WTC11 (cell line): ENCODE measurements at regions not wholly inside any gene's neighbourhood (a gene's known extent, or its start where the extent isn't known, plus 50 kb on each side); places are given as distances from the start of the nearest gene placed in this dataset.
"Not testable (repeated sequence)": the region's sequence is repeated elsewhere in the genome, so short reads cannot be mapped to it uniquely, and the experiment has no call there.

Experiments
- ATAC-seq: fragments of 200-7000 bp; cut with Tn5 transposase; 2 replicates; pipeline ENCODE4 v1.10.0; 2021; ENCODE audit warnings: mild to moderate bottlenecking, moderate library complexity
- CTCF ChIA-PET: fragments of 300-600 bp; sonication (Branson Sonifier 250); formaldehyde crosslinking; loops from one replicate; lab custom pipeline; 2021; ENCODE audit warnings: antibody characterized with exemption; lab: Charles Lee
- POLR2A ChIA-PET: fragments of 350-600 bp; sonication (Branson Sonifier 250); formaldehyde crosslinking; loops from one replicate; lab custom pipeline; 2021; ENCODE audit warnings: antibody characterized with exemption; lab: Charles Lee
- DNase-seq: peaks from one replicate; pipeline ENCODE4 v3.0.0; 2021; ENCODE audit warnings: low spot score
- H3K27ac Mint-ChIP-seq: 2 replicates; pipeline ENCODE4 v1.8.0; 2021; ENCODE audit warnings: mixed read lengths
- H3K27me3 Mint-ChIP-seq: 2 replicates; pipeline ENCODE4 v1.8.0; 2021; ENCODE audit warnings: low read depth, mild to moderate bottlenecking, moderate library complexity, mixed read lengths
- H3K36me3 Mint-ChIP-seq: 2 replicates; pipeline ENCODE4 v1.8.0; 2021; ENCODE audit warnings: mixed read lengths
- H3K4me1 Mint-ChIP-seq: 2 replicates; pipeline ENCODE4 v1.8.0; 2022; ENCODE audit warnings: mixed read lengths
- H3K4me3 Mint-ChIP-seq: 2 replicates; pipeline ENCODE4 v1.8.0; 2021; ENCODE audit warnings: mild to moderate bottlenecking, moderate library complexity, mixed read lengths
- H3K9me3 Mint-ChIP-seq: 2 replicates; pipeline ENCODE4 v1.8.0; 2021; ENCODE audit warnings: mixed read lengths
- ESRRA ChIP-seq: sonication (generic); formaldehyde crosslinking; IDR thresholded peaks from 2 replicates; pipeline ENCODE4 v1.8.1; 2022; ENCODE audit warnings: mild to moderate bottlenecking, missing genetic modification reagents, borderline replicate concordance
- ETV6 ChIP-seq: sonication (generic); formaldehyde crosslinking; IDR thresholded peaks from 2 replicates; pipeline ENCODE4 v1.8.1; 2022; ENCODE audit warnings: mild to moderate bottlenecking, missing genetic modification reagents
- FOXP1 ChIP-seq: sonication (generic); formaldehyde crosslinking; IDR thresholded peaks from 2 replicates; pipeline ENCODE4 v1.8.0; 2022; ENCODE audit warnings: missing genetic modification reagents, mild to moderate bottlenecking, moderate library complexity, borderline replicate concordance
- NFYB ChIP-seq: sonication (generic); formaldehyde crosslinking; conservative IDR thresholded peaks from 2 replicates; pipeline ENCODE4 v1.8.0; 2022; ENCODE audit warnings: low read depth, missing genetic modification reagents
- NR1H2 ChIP-seq: sonication (generic); formaldehyde crosslinking; IDR thresholded peaks from 2 replicates; pipeline ENCODE4 v1.9.0; 2021; ENCODE audit warnings: mild to moderate bottlenecking, moderate library complexity, missing genetic modification reagents
- NR2C2 ChIP-seq: sonication (generic); formaldehyde crosslinking; IDR thresholded peaks from 2 replicates; pipeline ENCODE4 v1.8.0; 2022; ENCODE audit warnings: mild to moderate bottlenecking, missing genetic modification reagents
- PREB ChIP-seq: sonication (generic); formaldehyde crosslinking; IDR thresholded peaks from 2 replicates; pipeline ENCODE4 v1.8.1; 2022; ENCODE audit warnings: mild to moderate bottlenecking, missing genetic modification reagents, moderate library complexity, borderline replicate concordance
- RORB ChIP-seq: fragments of 250-450 bp; sonication (Bioruptor Pico); IDR thresholded peaks from 2 replicates; pipeline ENCODE4 v1.9.0; 2021; ENCODE audit warnings: mild to moderate bottlenecking
- TEAD1 ChIP-seq: sonication (generic); formaldehyde crosslinking; IDR thresholded peaks from 2 replicates; pipeline ENCODE4 v1.8.0; 2022; ENCODE audit warnings: mild to moderate bottlenecking, missing genetic modification reagents
- TEAD4 ChIP-seq: sonication (generic); formaldehyde crosslinking; IDR thresholded peaks from 2 replicates; pipeline ENCODE4 v1.8.0; 2022; ENCODE audit warnings: mild to moderate bottlenecking, missing genetic modification reagents
- ZNF232 ChIP-seq: sonication (generic); formaldehyde crosslinking; IDR thresholded peaks from 2 replicates; pipeline ENCODE4 v1.8.0; 2022; ENCODE audit warnings: mild to moderate bottlenecking, missing genetic modification reagents
- ZNF263 ChIP-seq: sonication (generic); formaldehyde crosslinking; IDR thresholded peaks from 2 replicates; pipeline ENCODE4 v1.8.1; 2022; ENCODE audit warnings: low read depth, mild to moderate bottlenecking, moderate library complexity, missing genetic modification reagents
- ZNF281 ChIP-seq: sonication (generic); formaldehyde crosslinking; IDR thresholded peaks from 2 replicates; pipeline ENCODE4 v1.8.0; 2023; ENCODE audit warnings: mild to moderate bottlenecking, missing genetic modification reagents
- ZSCAN18 ChIP-seq: fragments of 250-450 bp; sonication (Bioruptor Pico); IDR thresholded peaks from 2 replicates; pipeline ENCODE4 v2.1.2; 2022; ENCODE audit warnings: mild to moderate bottlenecking, moderate library complexity
- TF ChIP-seq, protein P1 (sequence below): sonication (generic); formaldehyde crosslinking; IDR thresholded peaks from 2 replicates; pipeline ENCODE4 v1.8.1; 2023; ENCODE audit warnings: mild to moderate bottlenecking, missing genetic modification reagents
- TF ChIP-seq, protein P2 (sequence below): sonication (generic); formaldehyde crosslinking; IDR thresholded peaks from 2 replicates; pipeline ENCODE4 v1.8.0; 2022; ENCODE audit warnings: mild to moderate bottlenecking, missing genetic modification reagents
- TF ChIP-seq, protein P3 (sequence below): sonication (generic); formaldehyde crosslinking; IDR thresholded peaks from 2 replicates; pipeline ENCODE4 v1.8.0; 2022; ENCODE audit warnings: mild to moderate bottlenecking, missing genetic modification reagents

GRCh38 chr18:42381236-42381635, 426.2 kb downstream of the PIK3C3 start:
- H3K27ac Mint-ChIP-seq, H3K4me1 Mint-ChIP-seq, H3K36me3 Mint-ChIP-seq, ATAC-seq, POLR2A ChIA-PET, H3K27me3 Mint-ChIP-seq, CTCF ChIA-PET, H3K4me3 Mint-ChIP-seq, DNase-seq: not testable (repeated sequence)
- TF ChIP-seq ZNF281 (CRISPR knock-in tag), result 0 out of 2 replicates have a peak, but pooled peaks have one; percentile 22
- H3K9me3 Mint-ChIP-seq, result peaks cover 25% of the 10 kb centered on the region

GRCh38 chr18:42392416-42392815, 437.4 kb downstream of the PIK3C3 start:
- no peak overlapping the region for H3K4me3 Mint-ChIP-seq
- CTCF ChIA-PET, result no interaction called here
- no peak for ATAC-seq
- POLR2A ChIA-PET, result no interaction called here
- DNase-seq, result no peak
- no peak overlapping the region for H3K27ac Mint-ChIP-seq
- H3K4me1 Mint-ChIP-seq, result no peaks in the 10 kb centered on the region
- H3K27me3 Mint-ChIP-seq, result peaks cover 7% of the 10 kb centered on the region; the same call in 1 of the 2 replicates
- peaks cover 13% of the 10 kb centered on the region for H3K9me3 Mint-ChIP-seq
- TF ChIP-seq NFYB (CRISPR knock-in tag) (no peak), NR2C2 (no peak), NR1H2 (no peak), ZNF263 (no peak), ESRRA (CRISPR knock-in tag) (no peak), ZNF232 (CRISPR knock-in tag) (no peak), ZSCAN18 (no peak), TEAD1 (no peak), TEAD4 (CRISPR knock-in tag) (no peak), FOXP1 (CRISPR knock-in tag) (no peak), ETV6 (CRISPR knock-in tag) (no peak), PREB (CRISPR knock-in tag) (no peak), RORB (no peak)
- TF ChIP-seq, protein P1, sequence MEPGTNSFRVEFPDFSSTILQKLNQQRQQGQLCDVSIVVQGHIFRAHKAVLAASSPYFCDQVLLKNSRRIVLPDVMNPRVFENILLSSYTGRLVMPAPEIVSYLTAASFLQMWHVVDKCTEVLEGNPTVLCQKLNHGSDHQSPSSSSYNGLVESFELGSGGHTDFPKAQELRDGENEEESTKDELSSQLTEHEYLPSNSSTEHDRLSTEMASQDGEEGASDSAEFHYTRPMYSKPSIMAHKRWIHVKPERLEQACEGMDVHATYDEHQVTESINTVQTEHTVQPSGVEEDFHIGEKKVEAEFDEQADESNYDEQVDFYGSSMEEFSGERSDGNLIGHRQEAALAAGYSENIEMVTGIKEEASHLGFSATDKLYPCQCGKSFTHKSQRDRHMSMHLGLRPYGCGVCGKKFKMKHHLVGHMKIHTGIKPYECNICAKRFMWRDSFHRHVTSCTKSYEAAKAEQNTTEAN, result no peak
- TF ChIP-seq, protein P2, sequence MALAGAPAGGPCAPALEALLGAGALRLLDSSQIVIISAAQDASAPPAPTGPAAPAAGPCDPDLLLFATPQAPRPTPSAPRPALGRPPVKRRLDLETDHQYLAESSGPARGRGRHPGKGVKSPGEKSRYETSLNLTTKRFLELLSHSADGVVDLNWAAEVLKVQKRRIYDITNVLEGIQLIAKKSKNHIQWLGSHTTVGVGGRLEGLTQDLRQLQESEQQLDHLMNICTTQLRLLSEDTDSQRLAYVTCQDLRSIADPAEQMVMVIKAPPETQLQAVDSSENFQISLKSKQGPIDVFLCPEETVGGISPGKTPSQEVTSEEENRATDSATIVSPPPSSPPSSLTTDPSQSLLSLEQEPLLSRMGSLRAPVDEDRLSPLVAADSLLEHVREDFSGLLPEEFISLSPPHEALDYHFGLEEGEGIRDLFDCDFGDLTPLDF (CRISPR knock-in tag), result no peak
- TF ChIP-seq, protein P3, sequence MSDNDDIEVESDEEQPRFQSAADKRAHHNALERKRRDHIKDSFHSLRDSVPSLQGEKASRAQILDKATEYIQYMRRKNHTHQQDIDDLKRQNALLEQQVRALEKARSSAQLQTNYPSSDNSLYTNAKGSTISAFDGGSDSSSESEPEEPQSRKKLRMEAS (CRISPR knock-in tag), result no peak
- no peaks in the 10 kb centered on the region for H3K36me3 Mint-ChIP-seq
